MCF 10A (cell line): ENCODE measurements at regions not wholly inside any gene's neighbourhood (a gene's known extent, or its start where the extent isn't known, plus 50 kb on each side); places are given as distances from the start of the nearest gene placed in this dataset.
A peak's percentile ranks its signal among the peaks of the same experiment; 100 is the strongest.
"Not testable (repeated sequence)": the region's sequence is repeated elsewhere in the genome, so short reads cannot be mapped to it uniquely, and the experiment has no call there.

Experiments
- BruUV-seq: library from RNA; stranded (reverse); fragments of 400-500 nt; replicated peaks from 2 replicates; lab custom pipeline; 2021; lab: Mats Ljungman, UMichigan
- CTCF ChIA-PET: fragments of 300-600 bp; sonication (Branson Sonifier 250); formaldehyde crosslinking; extraction: SDS; loops from one replicate; lab custom pipeline; 2021; ENCODE audit warnings: antibody characterized with exemption, inconsistent platforms; lab: Yijun Ruan, JAX
- POLR2A ChIA-PET: fragments of 300-600, 350-650 bp; sonication (Branson Sonifier 250); formaldehyde crosslinking; extraction: SDS; loops from one replicate; lab custom pipeline; 2020; ENCODE audit warnings: antibody characterized with exemption, inconsistent platforms; lab: Yijun Ruan, JAX
- DNase-seq: peaks from one replicate; pipeline ENCODE4 v3.0.0-alpha.2; 2018; ENCODE audit not compliant: unreplicated experiment
- H3K27ac Mint-ChIP-seq: one replicate; pipeline ENCODE4 v1.8.0; 2022; ENCODE audit warnings: mild to moderate bottlenecking, low read depth, mixed read lengths; ENCODE audit not compliant: unreplicated experiment
- H3K27me3 Mint-ChIP-seq: one replicate; pipeline ENCODE4 v1.8.0; 2022; ENCODE audit warnings: mixed read lengths; ENCODE audit not compliant: insufficient read depth, unreplicated experiment
- H3K36me3 Mint-ChIP-seq: one replicate; pipeline ENCODE4 v1.8.0; 2022; ENCODE audit warnings: mild to moderate bottlenecking, moderate library complexity, mixed read lengths; ENCODE audit not compliant: insufficient read depth, unreplicated experiment
- H3K4me1 Mint-ChIP-seq: one replicate; pipeline ENCODE4 v1.8.0; 2022; ENCODE audit warnings: mixed read lengths; ENCODE audit not compliant: insufficient read depth, unreplicated experiment
- H3K4me3 Mint-ChIP-seq: one replicate; pipeline ENCODE4 v1.8.0; 2022; ENCODE audit warnings: mild to moderate bottlenecking, moderate library complexity, mixed read lengths; ENCODE audit not compliant: unreplicated experiment
- H3K9me3 Mint-ChIP-seq: one replicate; pipeline ENCODE4 v1.8.0; 2022; ENCODE audit warnings: mixed read lengths; ENCODE audit not compliant: unreplicated experiment
- intact Hi-C: fragments of 100-400 bp; cut with micrococcal nuclease; formaldehyde crosslinking; loops from 2 replicates; pipeline ENCODE4 v1.14.1; 2022
- TF ChIP-seq, protein P1 (sequence below): fragments of 200-600 bp; IDR thresholded peaks from one replicate; pipeline ENCODE4 v1.8.0; 2022; ENCODE audit warnings: antibody characterized with exemption, mild to moderate bottlenecking; ENCODE audit not compliant: unreplicated experiment

DNA sequence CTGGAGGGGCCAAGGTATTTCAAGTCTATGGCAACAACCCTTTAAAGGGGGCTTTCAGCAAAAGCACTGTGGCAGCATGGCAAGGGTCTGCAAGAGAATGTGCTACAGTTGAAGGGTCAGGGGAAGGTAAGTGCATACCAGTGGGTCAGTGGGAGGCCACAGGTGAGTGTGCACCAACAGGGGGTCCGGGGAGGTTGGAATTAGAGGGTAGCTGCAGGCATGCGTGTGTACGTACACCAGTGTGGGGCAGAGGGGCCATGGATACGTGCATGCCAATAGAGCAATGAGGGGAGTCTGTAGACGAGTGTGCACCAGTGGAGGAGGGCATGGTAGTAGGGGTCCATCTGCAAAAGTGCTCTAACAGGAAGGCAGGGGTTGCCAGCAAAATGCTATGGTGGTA is 448.9 kb downstream of the NAV3 start:
- CTCF ChIA-PET, result no interaction called here
- no TSS peak for BruUV-seq
- Mint-ChIP-seq H3K4me3 (no peak overlapping the region), H3K27ac (no peak overlapping the region), H3K36me3 (no peaks in the 10 kb centered on the region), H3K27me3 (no peaks in the 10 kb centered on the region), H3K9me3 (peaks cover 5% of the 10 kb centered on the region), H3K4me1 (no peaks in the 10 kb centered on the region)
- TF ChIP-seq, protein P1, sequence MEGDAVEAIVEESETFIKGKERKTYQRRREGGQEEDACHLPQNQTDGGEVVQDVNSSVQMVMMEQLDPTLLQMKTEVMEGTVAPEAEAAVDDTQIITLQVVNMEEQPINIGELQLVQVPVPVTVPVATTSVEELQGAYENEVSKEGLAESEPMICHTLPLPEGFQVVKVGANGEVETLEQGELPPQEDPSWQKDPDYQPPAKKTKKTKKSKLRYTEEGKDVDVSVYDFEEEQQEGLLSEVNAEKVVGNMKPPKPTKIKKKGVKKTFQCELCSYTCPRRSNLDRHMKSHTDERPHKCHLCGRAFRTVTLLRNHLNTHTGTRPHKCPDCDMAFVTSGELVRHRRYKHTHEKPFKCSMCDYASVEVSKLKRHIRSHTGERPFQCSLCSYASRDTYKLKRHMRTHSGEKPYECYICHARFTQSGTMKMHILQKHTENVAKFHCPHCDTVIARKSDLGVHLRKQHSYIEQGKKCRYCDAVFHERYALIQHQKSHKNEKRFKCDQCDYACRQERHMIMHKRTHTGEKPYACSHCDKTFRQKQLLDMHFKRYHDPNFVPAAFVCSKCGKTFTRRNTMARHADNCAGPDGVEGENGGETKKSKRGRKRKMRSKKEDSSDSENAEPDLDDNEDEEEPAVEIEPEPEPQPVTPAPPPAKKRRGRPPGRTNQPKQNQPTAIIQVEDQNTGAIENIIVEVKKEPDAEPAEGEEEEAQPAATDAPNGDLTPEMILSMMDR, result no peak
- intact Hi-C loops, result no loop called here
- POLR2A ChIA-PET, result no interaction called here
- DNase-seq, result no peak

- H3K9me3 Mint-ChIP-seq, H3K27ac Mint-ChIP-seq, intact Hi-C loops, H3K4me1 Mint-ChIP-seq, H3K4me3 Mint-ChIP-seq, H3K36me3 Mint-ChIP-seq, POLR2A ChIA-PET, DNase-seq, H3K27me3 Mint-ChIP-seq, BruUV-seq: not testable (repeated sequence)
- CTCF ChIA-PET, result interaction anchor here (0.7 kb wide), 1 partner anchor 175 kb away, joined by 3 read pairs; no protein-coding TSS in a partner anchor
Observed at GRCh38 chr12:78281102-78281501, 450.4 kb downstream of the NAV3 start.

- CTCF ChIA-PET, result no interaction called here
- Mint-ChIP-seq H3K9me3 (peaks cover 5% of the 10 kb centered on the region), H3K27ac (no peak overlapping the region), H3K4me1 (no peaks in the 10 kb centered on the region), H3K27me3 (no peaks in the 10 kb centered on the region), H3K4me3 (no peak overlapping the region), H3K36me3 (no peaks in the 10 kb centered on the region)
- TF ChIP-seq, protein P1, result no peak
- no TSS peak for BruUV-seq
- POLR2A ChIA-PET, result no interaction called here
- DNase-seq, result no peak
- intact Hi-C loops, result no loop called here
Observed at GRCh38 chr12:78284417-78284816, 453.7 kb downstream of the NAV3 start.

DNA sequence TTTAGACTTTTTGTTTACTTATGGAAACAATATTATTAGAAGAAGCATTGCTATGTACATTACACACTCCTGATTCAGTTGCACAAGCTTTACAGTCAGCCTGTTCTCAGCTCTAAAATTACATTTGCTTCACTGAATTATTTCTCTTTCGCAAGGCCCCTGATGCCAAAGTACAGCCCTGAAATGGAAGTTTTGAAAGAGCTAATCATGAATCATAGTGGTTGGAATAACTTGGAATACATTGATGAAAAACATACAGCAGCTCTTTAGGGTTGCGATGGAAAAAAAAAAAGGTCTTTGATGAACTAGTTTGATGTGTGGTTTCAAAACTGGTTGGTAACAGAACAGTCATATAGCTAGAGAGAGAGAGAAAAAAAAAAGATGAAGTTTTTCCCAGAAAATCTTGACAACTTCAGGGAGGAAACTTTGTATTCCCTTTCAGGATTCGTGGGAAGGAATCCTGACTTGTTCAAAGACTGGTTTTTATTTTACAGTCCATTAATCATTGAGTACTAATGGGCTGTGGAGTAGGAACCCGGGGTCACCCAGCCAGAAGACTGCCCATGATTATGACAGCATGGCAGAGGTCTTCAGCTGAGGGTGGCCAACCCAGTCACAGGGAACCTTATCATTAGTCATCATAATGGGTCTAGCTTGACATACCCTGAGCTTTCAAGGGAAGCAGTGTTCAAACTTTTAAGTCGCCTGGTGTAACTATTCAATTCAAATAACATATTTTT is 460.1 kb downstream of the NAV3 start:
- BruUV-seq, result no TSS peak
- TF ChIP-seq, protein P1, result no peak
- Mint-ChIP-seq H3K27me3 (no peaks in the 10 kb centered on the region), H3K9me3 (no peaks in the 10 kb centered on the region), H3K4me3 (peak overlapping the region; percentile 9), H3K27ac (peak overlapping the region; percentile 94), H3K36me3 (peaks cover 11% of the 10 kb centered on the region), H3K4me1 (peaks cover 25% of the 10 kb centered on the region)
- DNase-seq, result peak; percentile 90
- CTCF ChIA-PET, result interaction anchor here (0.5 to 1.8 kb wide), 4 partner anchors 98 to 884 kb away, joined by 3 to 10 read pairs (median 3); no protein-coding TSS in a partner anchor
- POLR2A ChIA-PET, result interaction anchor here (0.7 to 0.9 kb wide), 2 partner anchors 40 to 1671 kb away, joined by 4 read pairs; no protein-coding TSS in a partner anchor
- intact Hi-C loops, result loop anchor here (5.0 kb wide), 1 partner anchor 98 kb away; no protein-coding TSS in a partner anchor
